IPS-20b (cell line): ENCODE measurements at regions not wholly inside any gene's neighbourhood (a gene's known extent, or its start where the extent isn't known, plus 50 kb on each side); places are given as distances from the start of the nearest gene placed in this dataset.

Source experiments
- H3K27ac ChIP-seq: one replicate; pipeline ENCODE4 v1.5.1; 2013; ENCODE audit warnings: low read length
- H3K27me3 ChIP-seq: 2 replicates; pipeline ENCODE4 v1.6.1; 2013; ENCODE audit warnings: mild to moderate bottlenecking, low read length, inconsistent platforms; ENCODE audit not compliant: insufficient read depth
- H3K36me3 ChIP-seq: 2 replicates; pipeline ENCODE4 v1.6.1; 2013; ENCODE audit warnings: low read depth, mild to moderate bottlenecking, inconsistent platforms, low read length, moderate library complexity; ENCODE audit not compliant: insufficient read depth
- H3K4me1 ChIP-seq: 2 replicates; pipeline ENCODE4 v1.6.1; 2013; ENCODE audit warnings: mild to moderate bottlenecking, control low read depth, inconsistent platforms, low read length, moderate library complexity; ENCODE audit not compliant: insufficient read depth
- H3K4me3 ChIP-seq: 2 replicates; pipeline ENCODE4 v1.5.1; 2013; ENCODE audit warnings: mild to moderate bottlenecking, low read length, inconsistent platforms
- H3K9ac ChIP-seq: 2 replicates; pipeline ENCODE4 v1.6.1; 2013; ENCODE audit warnings: low read depth, mild to moderate bottlenecking, inconsistent platforms, low read length, moderate library complexity
- H3K9me3 ChIP-seq: 2 replicates; pipeline ENCODE4 v1.6.1; 2013; ENCODE audit warnings: mild to moderate bottlenecking, low read depth, low read length, inconsistent platforms; ENCODE audit not compliant: insufficient read depth

DNA sequence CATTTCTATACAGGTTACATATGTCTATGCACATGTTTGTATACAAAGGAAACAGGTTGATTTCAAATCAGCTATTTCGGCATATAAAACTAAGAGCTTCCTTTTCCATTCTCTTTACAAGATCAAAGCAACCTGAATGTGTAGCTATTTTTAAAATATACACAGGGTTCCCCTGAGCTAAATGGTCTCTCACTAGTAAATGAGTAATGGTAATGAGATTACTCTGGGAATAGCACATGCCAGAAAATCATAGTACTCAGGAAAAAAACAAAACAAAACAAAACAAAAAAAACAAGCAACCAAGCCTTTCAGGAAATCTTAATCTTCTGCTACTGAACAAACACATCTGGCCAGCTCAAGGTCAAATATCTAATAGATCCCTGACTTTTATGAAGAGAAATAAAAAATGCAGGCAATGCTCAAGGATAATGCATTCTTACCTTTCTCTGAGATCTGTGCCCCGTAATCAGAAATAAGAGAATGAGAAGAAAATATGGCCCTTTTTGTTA lies 156.6 kb upstream of the POU2AF2 start:
- Histone ChIP-seq H3K4me3 (no peak overlapping the region), H3K27ac (no peak overlapping the region), H3K4me1 (peaks cover 4% of the 10 kb centered on the region; the same call in 1 of the 2 replicates), H3K9me3 (no peaks in the 10 kb centered on the region), H3K36me3 (no peaks in the 10 kb centered on the region), H3K9ac (no peak overlapping the region), H3K27me3 (no peaks in the 10 kb centered on the region)

DNA sequence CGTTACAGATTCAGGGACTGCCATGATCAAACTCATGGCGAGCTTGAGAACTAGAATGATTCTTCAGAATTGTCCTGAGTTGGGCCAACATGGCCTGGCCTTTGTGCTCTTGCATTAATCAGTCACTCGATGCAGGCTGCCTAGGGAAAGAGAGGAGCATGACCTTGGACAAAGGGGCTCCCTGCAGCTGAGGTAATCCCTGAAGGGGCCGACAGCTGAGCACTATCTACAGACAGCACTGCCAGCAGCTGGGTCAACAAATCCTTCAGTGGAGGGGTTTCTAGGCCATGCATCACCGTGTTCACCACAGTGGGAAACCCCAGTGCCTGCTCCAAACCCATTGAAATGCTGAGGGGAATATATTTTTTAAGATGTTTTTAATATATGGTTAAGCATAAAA lies 159.5 kb upstream of the POU2AF2 start:
- H3K27ac ChIP-seq: no peak overlapping the region
- H3K4me1 ChIP-seq: peaks cover 7% of the 10 kb centered on the region; the same call in 1 of the 2 replicates
- H3K4me3 ChIP-seq: no peak overlapping the region
- no peak overlapping the region for H3K9ac ChIP-seq
- H3K36me3 ChIP-seq: no peaks in the 10 kb centered on the region
- H3K27me3 ChIP-seq: no peaks in the 10 kb centered on the region
- H3K9me3 ChIP-seq: no peaks in the 10 kb centered on the region

DNA sequence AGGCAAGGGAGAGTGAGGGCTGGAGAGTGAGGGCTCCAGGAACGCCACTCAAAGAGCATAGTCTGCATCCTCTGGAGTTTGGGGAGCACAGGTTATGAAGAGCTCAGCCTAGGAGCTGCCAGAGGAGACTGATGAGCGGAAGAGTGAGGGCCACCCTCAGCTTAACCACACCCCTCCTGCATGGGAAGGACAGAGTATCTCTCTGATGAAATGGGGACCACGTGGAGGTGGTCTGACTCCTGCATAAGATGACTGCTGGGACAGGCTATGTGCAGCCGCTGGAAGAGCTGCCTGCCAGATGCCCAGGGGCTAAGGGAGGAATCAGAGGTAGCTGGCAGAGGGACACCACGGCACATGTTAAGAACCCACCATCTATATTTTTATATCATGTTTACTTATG lies 162.9 kb upstream of the POU2AF2 start:
- Histone ChIP-seq H3K4me3 (no peak overlapping the region), H3K27me3 (no peaks in the 10 kb centered on the region), H3K36me3 (no peaks in the 10 kb centered on the region), H3K9me3 (no peaks in the 10 kb centered on the region), H3K27ac (no peak overlapping the region), H3K9ac (no peak overlapping the region), H3K4me1 (peaks cover 7% of the 10 kb centered on the region; the same call in 1 of the 2 replicates)

DNA sequence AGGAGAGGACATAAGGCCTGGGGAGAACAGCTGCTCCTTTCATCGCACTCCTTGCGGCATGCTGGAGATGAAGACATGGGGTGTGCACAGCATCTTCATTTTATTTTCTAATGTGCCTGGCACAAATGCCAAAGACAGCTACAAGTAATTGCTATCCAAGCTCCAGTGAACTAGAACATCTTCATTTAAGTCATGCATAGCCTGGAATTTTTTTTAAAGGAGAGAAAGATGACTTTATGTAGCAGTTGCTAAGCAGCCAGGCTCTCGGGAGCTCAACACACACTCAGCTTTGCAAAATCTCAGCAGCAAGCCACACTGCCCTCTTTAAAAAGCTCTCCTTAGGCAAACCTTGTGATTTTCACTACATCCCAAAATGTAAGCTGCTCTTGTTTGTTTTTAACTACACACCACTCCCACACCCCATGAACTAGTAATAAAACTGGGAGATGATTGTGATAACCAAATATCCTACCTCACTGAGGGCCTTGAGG lies 164.5 kb upstream of the POU2AF2 start:
- Histone ChIP-seq H3K4me1 (peaks cover 7% of the 10 kb centered on the region; the same call in 1 of the 2 replicates), H3K9me3 (no peaks in the 10 kb centered on the region), H3K4me3 (no peak overlapping the region), H3K27ac (no peak overlapping the region), H3K36me3 (no peaks in the 10 kb centered on the region), H3K27me3 (no peaks in the 10 kb centered on the region), H3K9ac (no peak overlapping the region)

DNA sequence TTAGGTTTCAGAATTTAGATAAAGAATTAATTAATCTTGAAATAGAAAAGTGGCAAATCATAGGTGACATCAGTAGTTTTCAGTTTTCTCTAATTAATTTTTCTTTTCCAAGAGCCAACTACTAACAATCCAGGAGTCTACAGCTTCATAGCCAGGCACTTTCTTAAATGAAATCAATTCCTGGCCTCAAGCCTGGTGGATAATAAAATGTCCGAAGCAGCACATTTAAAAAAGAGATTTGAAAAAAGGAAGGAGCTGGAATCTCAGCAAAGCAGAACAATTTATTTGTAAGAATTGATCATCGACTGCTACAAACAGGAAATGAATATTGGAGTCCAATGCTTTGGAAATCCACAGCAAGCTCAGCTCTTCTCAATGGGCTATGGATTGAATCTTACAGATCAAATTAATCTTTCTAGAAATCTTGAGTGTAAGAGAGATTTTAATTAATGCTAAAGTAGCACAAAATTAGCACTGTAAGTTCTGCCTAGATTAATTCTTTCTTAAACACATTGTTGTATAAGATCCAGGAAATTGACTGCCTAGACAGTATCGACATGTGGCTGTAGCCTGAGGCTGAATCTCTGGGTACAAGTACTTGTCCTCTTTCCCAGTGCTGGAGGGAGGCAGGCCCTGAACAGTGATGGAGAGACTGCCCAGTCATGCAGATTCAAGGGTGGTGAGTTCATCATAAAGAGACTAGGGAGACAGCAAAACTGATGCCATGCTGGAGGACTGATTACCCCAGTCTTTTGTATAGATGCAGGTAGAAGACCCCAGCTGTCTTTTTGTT lies 167.8 kb upstream of the POU2AF2 start:
- H3K4me1 ChIP-seq: peaks cover 3% of the 10 kb centered on the region; the same call in 1 of the 2 replicates
- no peaks in the 10 kb centered on the region for H3K36me3 ChIP-seq
- no peak overlapping the region for H3K4me3 ChIP-seq
- no peaks in the 10 kb centered on the region for H3K27me3 ChIP-seq
- H3K9me3 ChIP-seq: no peaks in the 10 kb centered on the region
- H3K27ac ChIP-seq: no peak overlapping the region
- no peak overlapping the region for H3K9ac ChIP-seq

DNA sequence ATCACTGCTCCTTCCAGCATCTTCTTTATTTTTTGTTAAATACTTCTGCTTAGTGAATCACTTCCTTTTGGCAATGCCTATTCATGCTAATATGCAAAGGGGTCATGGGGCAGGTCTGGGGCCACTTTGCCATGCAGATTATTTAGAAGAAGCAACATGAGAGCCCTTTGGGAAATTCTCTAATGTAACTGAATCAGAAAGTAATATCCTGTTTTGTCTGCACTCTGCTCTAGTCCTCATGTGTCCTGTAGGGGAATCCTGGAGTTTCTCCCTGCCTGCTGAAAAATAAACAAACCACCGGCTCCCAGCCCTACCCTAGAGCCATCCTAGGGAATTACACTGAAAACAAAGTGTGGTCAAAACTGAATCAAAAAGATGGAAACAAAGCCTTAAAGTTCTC lies 176.5 kb upstream of the POU2AF2 start:
- H3K36me3 ChIP-seq: no peaks in the 10 kb centered on the region
- peaks cover 9% of the 10 kb centered on the region for H3K9me3 ChIP-seq
- H3K4me1 ChIP-seq: no peaks in the 10 kb centered on the region
- H3K27ac ChIP-seq: no peak overlapping the region
- H3K4me3 ChIP-seq: no peak overlapping the region
- H3K27me3 ChIP-seq: no peaks in the 10 kb centered on the region
- no peak overlapping the region for H3K9ac ChIP-seq

DNA sequence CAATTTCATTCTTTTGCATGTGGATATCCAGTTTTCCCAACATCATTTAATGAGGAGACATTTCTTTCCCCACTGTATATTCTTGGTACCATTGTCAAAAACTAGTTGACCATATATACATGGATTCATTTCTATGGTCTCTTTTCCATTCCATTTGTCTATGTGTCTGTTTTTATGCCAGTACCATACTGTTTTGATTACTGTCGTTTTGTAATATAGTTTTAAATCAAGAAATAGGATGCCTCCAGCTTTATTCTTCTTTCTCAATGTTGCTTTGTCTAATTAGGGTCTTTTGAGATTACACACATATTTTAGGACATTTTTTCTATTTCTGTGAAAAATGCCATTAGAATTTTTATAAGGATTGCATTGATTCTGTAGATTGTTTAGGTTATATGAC lies 177.5 kb upstream of the POU2AF2 start:
- no peaks in the 10 kb centered on the region for H3K4me1 ChIP-seq
- H3K27ac ChIP-seq: no peak overlapping the region
- no peak overlapping the region for H3K9ac ChIP-seq
- H3K27me3 ChIP-seq: no peaks in the 10 kb centered on the region
- peaks cover 9% of the 10 kb centered on the region for H3K9me3 ChIP-seq
- no peak overlapping the region for H3K4me3 ChIP-seq
- H3K36me3 ChIP-seq: no peaks in the 10 kb centered on the region

DNA sequence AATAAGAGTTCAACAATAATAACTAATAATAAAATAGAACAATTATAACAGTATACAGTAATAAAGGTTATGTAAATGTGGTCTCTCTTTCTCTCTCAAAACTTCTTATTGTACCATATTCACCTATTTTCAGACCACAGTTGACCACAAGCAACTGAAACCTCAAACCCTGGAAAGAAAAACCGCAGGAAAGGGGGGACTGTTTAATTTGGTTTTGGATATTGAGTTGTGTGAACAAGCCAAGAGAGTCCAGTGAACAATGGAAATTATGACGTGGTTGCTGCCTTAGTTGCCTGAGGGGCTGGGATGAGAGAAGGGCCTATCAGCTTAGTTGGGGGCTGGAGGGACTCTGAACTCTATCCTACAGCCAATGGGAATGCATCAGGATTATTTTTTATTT lies 178.7 kb upstream of the POU2AF2 start:
- Histone ChIP-seq H3K4me1 (no peaks in the 10 kb centered on the region), H3K9me3 (peaks cover 9% of the 10 kb centered on the region), H3K36me3 (no peaks in the 10 kb centered on the region), H3K4me3 (no peak overlapping the region), H3K27me3 (no peaks in the 10 kb centered on the region), H3K27ac (no peak overlapping the region), H3K9ac (no peak overlapping the region)

DNA sequence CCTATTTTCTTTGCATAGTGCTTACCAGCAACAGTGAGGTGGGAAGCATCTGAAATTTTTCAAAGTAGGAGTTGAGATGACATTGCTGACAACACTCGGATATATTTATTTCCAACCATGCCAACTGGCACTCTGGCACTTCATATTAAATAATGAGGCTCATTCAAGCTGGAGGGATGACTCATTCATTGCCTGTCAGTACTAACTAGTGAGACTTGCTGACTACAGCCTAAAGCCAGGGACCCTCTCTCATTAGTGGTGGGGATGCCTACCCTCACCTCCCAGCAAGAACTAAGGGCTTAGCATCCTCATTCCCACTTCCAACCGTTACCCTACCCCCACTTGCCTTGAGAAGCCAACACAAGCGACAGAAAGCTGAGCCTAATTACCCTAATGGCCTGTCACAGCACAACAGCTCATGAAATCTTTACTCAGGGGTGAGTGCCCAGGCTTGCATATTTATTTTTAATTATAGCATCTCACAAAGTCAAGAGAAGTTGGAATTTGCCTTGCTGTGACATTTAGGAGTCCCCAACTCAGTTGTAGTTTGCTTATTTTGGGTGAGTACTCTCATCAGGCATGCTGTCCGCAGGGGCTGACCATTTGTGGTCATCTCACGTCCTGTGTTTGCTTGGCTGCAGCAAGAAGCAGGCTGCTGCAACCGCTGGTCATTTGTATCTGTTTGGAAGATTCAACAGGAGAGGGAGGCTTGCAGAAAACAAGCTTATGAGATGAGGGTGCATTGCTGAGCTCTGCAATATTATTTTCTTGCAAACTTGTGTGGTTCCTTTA lies 181.6 kb upstream of the POU2AF2 start:
- H3K9me3 ChIP-seq: peaks cover 9% of the 10 kb centered on the region
- H3K27ac ChIP-seq: no peak overlapping the region
- H3K4me1 ChIP-seq: no peaks in the 10 kb centered on the region
- no peaks in the 10 kb centered on the region for H3K27me3 ChIP-seq
- H3K36me3 ChIP-seq: no peaks in the 10 kb centered on the region
- H3K9ac ChIP-seq: no peak overlapping the region
- no peak overlapping the region for H3K4me3 ChIP-seq

DNA sequence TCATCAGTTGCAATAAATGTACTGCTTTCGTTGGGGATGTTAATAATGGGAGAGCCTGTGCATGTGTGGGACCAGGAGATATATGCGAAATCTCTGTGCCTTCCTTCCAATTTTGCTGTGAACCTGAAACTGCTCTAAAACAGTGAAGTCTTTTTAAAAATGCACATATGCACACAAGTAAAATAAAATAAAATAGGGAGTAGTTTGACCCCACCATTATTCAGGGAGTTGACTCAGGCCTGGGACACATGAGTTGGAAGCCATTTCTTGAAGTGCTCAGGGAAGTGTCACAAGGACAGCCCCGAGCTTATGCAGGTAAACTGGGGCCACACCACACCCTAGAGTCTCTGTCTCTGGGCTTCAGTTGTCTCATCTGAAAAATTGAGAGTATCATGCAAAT lies 183.1 kb upstream of the POU2AF2 start:
- no peak overlapping the region for H3K27ac ChIP-seq
- H3K27me3 ChIP-seq: no peaks in the 10 kb centered on the region
- no peaks in the 10 kb centered on the region for H3K9me3 ChIP-seq
- no peak overlapping the region for H3K4me3 ChIP-seq
- H3K36me3 ChIP-seq: no peaks in the 10 kb centered on the region
- no peaks in the 10 kb centered on the region for H3K4me1 ChIP-seq
- H3K9ac ChIP-seq: no peak overlapping the region

DNA sequence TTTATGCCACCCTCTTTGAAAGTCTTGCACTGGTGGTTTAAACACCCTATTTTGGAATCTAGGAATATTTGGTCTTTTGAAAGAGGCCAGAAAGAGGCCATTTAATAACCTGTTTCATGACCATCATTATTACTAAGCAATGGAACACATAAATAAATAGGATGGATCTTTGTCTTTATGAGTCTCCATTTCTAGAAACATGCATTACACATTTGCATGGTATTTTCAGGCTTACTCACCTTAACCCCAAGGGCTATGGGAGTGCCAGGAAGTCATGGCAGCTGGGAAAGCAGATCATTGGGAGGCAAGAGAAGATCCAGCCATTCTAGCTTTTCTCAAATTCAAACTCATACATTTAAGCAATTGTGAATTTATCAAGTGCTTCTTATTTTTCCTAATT lies 185.8 kb upstream of the POU2AF2 start:
- H3K4me3 ChIP-seq: no peak overlapping the region
- no peaks in the 10 kb centered on the region for H3K27me3 ChIP-seq
- no peak overlapping the region for H3K27ac ChIP-seq
- H3K9ac ChIP-seq: no peak overlapping the region
- no peaks in the 10 kb centered on the region for H3K36me3 ChIP-seq
- no peaks in the 10 kb centered on the region for H3K9me3 ChIP-seq
- H3K4me1 ChIP-seq: no peaks in the 10 kb centered on the region
